ENCODE measurements at regions not wholly inside any gene's neighbourhood (a gene's known extent, or its start where the extent isn't known, plus 50 kb on each side); places are given as distances from the start of the nearest gene placed in this dataset.
"Not testable (repeated sequence)": the region's sequence is repeated elsewhere in the genome, so short reads cannot be mapped to it uniquely, and the experiment has no call there.

- not testable (repeated sequence) for DNase-seq
Measured at GRCh38 chr1:95797761-95798160, 563.8 kb downstream of the RWDD3 start.

DNA sequence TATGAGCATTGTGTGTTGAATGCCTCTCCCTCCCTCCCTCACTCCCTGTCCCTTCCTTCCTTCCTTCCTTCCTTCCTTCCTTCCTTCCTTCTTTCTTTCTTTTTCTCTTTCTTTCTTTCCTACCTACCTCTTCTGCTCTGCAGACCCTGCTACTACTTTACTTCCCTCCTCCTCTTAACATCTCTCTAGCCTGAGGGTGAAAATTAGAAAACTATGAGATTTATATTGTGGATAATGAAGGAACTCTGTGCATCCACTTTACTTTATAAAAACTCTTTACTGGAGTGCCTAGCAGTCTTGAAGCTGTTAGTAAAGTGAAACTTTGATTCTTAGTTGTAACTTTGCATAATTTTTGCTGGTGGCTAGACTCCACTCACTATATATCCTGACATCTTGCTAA lies 572.2 kb downstream of the RWDD3 start:
- DNase-seq: no peak

DNA sequence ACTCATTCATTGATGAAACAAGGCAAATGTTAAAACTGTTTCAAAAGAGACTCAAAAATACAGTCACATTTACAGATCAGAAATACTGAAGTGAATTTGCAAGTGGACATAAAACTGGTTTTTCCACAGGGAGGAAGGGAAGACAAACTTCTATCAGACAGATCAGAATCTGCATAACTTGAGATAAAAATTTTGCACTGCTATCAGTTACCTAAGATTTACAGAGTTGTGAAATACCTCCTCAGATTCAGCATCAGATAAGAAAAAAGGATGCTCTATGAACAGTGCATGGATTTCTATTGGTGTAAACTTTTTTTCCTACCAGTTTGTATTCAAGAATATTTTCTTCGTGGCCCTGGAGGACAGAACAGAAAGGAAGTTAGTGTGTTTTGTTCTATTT lies 575.4 kb downstream of the RWDD3 start:
- no peak for DNase-seq

GRCh38 chr1:95815511-95815910 lies 581.5 kb downstream of the RWDD3 start:
- no peak for DNase-seq

DNA sequence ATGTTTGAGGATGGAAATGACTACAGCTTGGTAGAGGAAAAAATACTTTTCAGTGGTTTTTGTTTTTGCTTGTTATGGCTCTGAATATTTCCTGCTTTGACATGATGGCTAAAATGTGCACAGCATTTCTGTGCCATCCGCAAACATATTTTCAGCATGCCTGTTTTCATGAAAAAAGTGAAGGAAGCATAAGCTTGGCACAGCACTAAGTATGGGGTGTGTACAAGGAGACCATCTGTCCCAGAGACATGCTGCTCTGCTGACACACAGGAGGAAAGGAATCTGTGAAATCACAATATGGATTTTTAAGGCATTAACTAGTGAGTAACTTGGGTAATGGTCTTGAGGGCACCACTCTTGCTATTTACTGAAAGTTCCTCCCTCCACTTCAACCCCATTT lies 595.5 kb downstream of the RWDD3 start:
- no peak for DNase-seq

GRCh38 chr1:95832370-95832769 lies 598.4 kb downstream of the RWDD3 start:
- no peak for DNase-seq

- DNase-seq: no peak
Measured at GRCh38 chr1:95849439-95849838, 615.4 kb downstream of the RWDD3 start.

- no peak for DNase-seq
Measured at GRCh38 chr1:95850165-95850649, 616.2 kb downstream of the RWDD3 start.

- DNase-seq: no peak
Measured at GRCh38 chr1:95850763-95851162, 616.8 kb downstream of the RWDD3 start.

DNA sequence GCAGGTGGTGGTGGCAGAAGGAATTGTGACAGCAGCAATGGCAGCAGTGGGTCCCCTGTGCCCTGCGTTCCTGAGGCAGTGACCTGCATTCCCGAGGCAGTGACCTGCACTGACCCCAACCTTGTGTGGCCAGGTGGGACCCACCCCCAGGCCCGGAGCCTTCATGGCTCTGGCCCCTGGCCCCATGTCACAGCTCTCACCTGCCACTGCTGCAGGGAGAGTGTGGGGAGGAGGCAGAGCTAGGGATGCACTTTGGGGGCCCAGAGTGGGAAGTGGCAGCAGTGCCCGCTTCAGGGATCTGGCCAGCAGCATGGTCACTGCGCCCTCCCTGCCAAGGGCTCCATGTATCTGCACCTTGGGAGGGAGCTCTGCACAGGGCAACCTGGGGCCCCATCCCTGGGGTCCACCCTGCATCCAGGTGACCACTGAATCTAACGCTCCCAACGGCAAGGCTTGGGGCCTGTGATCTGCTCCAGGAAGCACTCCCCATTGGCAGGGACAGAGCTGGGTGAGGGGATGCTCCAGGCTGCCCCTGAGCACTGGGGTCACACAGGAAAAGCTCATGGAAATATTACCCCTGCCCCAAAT lies 618.6 kb downstream of the RWDD3 start:
- no peak for DNase-seq

DNA sequence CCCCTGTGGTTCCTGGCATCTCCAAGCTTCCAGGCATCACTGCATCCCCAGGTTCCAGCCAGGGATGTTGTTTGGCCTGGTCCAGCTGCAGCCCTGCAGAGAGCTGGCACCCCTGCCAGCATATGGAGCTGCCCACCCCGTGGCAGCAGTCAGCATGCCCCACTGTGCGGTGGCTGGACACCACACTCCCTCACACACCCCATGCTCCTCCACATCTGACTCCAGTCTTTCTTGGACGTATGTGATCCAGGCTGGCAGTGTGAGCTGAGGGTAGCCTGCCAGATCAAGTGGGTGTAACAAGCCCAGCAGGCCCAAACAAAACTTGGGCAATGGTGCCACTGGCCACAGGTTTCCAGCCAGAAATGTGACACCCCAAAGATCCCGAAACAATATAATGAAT lies 620.4 kb downstream of the RWDD3 start:
- no peak for DNase-seq

- no peak for DNase-seq
Measured at GRCh38 chr1:95863086-95863485, 629.1 kb downstream of the RWDD3 start.

DNA sequence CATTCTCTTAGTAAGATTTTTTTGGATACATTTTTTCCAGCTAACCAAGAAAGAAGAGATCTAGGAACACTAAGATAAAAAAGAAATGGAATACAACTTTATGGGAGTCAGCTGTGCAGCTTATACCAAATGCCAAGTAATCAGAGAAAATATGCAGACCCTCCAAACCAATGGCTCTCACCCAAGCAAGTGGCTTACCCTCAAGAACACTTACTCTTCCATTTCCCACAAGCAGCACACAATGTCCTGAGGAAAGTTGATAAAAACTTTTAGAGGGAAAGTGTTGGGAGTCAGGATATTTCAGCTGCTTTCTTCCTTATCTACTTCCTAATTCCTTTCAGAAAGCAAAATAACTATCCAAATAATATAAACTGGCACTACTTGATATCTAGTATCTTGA lies 631.8 kb downstream of the RWDD3 start:
- no peak for DNase-seq

- DNase-seq: no peak
Measured at GRCh38 chr1:95876276-95876675, 642.3 kb downstream of the RWDD3 start.

DNA sequence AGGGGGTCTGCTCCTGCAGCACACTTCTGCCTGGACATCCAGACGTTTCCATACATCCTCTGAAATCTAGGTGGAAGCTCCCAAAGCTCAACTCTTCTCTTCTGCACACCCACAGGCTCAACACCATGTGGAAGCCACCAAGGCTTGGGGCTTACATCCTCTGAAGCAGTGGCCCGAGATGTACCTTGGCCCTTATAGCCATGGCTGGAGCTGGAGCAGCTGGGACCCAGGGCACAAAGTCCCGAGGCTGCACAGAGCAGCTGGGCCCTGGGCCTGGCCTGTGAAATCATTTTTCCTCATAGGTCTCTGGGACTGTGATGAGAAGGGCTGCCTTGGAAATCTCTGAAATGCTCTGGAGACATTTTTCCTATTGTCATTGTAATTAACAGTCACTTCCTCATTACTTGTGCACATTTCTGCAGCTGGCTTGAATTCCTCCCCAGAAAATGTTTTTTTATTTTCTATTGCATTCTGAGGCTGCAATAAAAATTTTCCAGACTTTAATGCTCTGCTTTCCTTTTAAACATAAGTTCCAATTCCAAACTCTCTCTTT lies 645.6 kb downstream of the RWDD3 start:
- no peak for DNase-seq

DNA sequence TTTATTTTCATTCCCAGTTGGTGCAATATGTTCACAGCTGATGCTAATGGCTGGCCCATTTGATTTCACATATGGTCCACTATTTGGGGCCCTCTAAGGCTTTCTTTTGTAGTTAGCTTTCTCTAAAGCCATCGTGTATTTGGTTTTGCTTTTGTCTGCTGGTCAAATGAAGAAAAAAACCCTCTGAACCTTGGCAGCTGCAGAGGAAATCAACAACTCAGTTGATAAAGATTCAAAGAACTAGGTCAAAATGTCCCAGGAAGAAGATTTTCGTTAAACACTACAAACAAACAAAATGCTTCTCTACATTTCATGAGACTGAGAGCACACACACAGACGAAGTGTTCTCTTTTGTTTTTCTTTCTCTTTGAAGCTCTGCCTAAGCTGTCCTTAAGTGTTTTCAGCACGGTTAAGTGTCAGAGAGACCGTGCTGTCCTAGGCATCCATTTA lies 655.0 kb downstream of the RWDD3 start:
- DNase-seq: no peak

DNA sequence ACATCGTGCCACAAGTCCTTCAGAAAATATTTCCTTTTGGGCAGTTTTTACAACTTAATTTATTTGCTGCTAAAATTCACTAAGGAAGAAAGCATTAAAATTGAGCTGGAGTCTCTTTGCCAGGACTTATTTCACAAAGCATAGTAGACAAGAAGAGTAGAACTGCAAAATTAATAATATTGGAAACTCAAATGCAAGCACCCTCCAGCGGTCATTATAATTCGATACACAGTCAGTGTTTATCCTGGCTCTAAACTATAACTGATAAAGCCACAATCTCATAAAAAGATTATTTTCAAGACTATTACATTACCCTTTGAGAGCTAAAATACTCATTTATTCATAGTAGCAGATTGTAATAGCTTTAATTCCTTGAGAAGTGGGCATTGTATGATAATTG lies 655.4 kb downstream of the RWDD3 start:
- no peak for DNase-seq

DNA sequence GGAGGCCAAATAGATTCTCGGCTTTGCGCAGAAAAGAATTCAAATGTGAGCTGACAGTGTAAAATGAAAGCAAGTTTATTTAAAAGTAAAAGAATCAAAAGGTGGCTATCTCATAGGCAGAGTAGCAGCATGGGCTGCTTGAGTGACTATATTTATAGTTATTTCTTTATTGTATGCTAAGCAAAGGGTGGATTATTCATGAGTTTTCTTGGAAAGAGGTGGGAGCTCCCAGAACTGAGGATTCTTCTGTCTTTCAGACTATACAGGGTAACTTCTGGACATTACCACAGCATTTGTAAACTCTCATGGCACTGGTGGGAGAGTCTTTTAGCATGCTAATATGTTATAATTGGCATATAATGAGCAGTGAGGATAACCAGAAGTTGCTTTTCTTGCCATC lies 659.9 kb downstream of the RWDD3 start:
- DNase-seq: no peak

DNA sequence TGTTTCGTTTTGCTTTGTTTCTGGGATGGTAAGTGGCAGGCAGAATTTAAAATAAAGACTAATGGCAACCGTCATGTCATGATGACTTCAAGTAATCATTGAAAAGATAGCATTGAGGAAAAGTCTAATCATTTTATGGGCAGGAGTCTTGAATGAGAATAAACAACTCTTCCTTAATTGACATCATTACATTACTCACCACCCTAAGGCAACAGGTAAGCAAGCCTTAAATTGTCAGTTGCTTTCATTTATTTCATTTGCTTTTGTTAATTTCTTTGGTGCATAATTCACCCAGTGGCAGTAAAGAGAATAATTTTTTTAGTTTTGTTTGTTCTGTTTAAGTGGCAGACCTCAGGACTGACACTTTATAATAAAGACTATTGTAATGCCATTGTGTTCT lies 669.0 kb downstream of the RWDD3 start:
- DNase-seq: no peak

- no peak for DNase-seq
Measured at GRCh38 chr1:95905818-95906395, 671.9 kb downstream of the RWDD3 start.

DNA sequence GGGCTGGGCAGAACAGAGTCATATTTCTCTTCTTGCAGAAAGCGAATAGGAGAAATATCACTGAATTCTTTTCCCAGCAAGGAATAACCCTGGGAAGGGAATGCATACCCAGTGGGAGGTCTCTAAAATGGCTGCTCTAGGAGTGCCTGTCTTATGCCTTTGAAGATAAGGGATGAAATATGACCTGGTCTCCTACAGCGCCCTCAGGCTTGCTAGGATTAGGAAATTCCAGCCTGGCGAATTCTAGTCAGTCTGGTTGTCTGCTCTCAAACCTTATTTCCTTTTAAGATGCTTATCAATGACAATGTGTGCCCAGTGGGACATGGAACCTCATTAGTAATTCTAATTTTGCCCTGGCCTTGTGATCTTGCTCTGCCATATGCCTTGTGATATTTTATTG lies 677.7 kb downstream of the RWDD3 start:
- DNase-seq: not testable (repeated sequence)

DNA sequence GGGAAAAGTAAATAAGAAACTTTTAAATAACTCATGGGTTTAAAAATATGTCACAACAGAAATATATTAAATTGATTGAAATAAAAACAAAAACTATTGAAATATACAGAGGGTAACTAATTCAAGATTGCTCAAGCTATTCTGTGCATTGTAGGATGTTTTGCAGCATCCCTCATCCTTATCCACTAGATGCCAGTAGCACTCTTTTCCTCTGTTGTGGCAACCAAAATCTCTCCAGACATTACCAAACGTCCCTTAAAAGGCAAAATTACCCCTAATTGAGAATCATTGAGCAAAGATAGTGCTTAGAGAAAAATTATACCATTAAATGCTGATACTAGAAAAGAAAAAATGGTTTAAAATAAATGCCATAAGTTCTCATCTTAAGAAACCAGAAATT lies 682.6 kb downstream of the RWDD3 start:
- DNase-seq: no peak

DNA sequence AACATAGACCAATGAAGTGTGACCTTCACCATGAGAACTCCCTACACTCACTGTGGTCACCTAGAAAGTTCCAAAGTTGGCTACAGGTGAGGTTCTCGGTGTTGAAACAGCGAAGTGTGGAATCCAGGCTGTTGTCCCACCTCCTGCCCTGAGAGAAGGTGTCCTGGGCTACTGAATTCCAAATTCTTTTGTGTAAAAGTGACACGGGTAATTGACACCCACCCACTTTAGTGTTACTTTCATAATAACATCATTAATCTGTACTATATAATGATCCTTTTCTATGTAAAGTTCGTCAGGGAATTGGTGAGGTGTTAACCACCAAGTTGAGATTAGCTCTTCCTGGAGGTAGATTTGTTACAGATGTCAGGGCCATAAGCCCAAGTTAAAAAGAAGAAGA lies 690.7 kb downstream of the RWDD3 start:
- no peak for DNase-seq

DNA sequence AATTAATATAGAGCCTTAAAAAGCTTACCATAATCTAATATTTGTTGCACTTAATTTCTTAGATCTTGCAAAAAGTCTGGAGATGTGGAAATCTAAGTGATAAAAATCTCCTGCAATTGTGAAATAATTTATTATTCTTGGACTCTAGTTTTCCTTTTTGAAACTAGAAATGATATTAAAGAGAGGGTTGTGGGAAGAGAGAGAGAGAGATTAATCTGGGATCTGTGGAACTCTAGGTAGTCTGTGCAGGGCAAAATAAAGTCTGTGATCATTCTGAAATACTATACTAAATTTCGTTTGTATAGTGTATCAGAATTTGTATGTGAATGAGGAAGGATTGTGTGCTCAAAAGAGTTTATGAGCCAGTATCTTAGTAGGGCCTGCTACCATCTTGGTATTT lies 692.3 kb downstream of the RWDD3 start:
- DNase-seq: no peak

GRCh38 chr1:95927061-95927460 lies 693.1 kb downstream of the RWDD3 start:
- no peak for DNase-seq

Measured in suppressor macrophage treated with lipopolysaccharide for 4 hours (primary cell).